Effector memory CD4-positive, alpha-beta T cell (primary cell): ENCODE measurements at regions not wholly inside any gene's neighbourhood (a gene's known extent, or its start where the extent isn't known, plus 50 kb on each side); places are given as distances from the start of the nearest gene placed in this dataset.

Experiments
- DNase-seq, 3 donors: peaks; one replicate each; pipeline ENCODE4 v3.0.0-alpha.2; 2020
- H3K27ac ChIP-seq: 2 replicates; pipeline ENCODE4 v1.7.0; 2013; ENCODE audit warnings: mild to moderate bottlenecking, low read length, moderate library complexity; ENCODE audit not compliant: insufficient read depth, poor library complexity, severe bottlenecking
- H3K27me3 ChIP-seq: replicated peaks from 2 replicates; pipeline ENCODE4 v1.7.0; 2013; ENCODE audit warnings: mild to moderate bottlenecking, low read length; ENCODE audit not compliant: insufficient read depth, control insufficient read depth, poor library complexity, severe bottlenecking
- H3K36me3 ChIP-seq: 2 replicates; pipeline ENCODE4 v1.7.0; 2013; ENCODE audit warnings: mild to moderate bottlenecking, low read length, moderate library complexity; ENCODE audit not compliant: control insufficient read depth, insufficient read depth
- H3K4me1 ChIP-seq: 2 replicates; pipeline ENCODE4 v1.7.0; 2013; ENCODE audit warnings: low read length, mild to moderate bottlenecking; ENCODE audit not compliant: control insufficient read depth, insufficient read depth, poor library complexity, severe bottlenecking
- H3K4me3 ChIP-seq: 2 replicates; pipeline ENCODE4 v1.7.0; 2013; ENCODE audit warnings: low read length, low read depth, mild to moderate bottlenecking; ENCODE audit not compliant: insufficient read depth, poor library complexity, severe bottlenecking
- H3K9me3 ChIP-seq: 2 replicates; pipeline ENCODE4 v1.7.0; 2013; ENCODE audit warnings: mild to moderate bottlenecking, low read length, moderate library complexity; ENCODE audit not compliant: control insufficient read depth

- Histone ChIP-seq H3K4me1 (no peaks in the 10 kb centered on the region), H3K27ac (no peak overlapping the region), H3K4me3 (no peak overlapping the region), H3K27me3 (no peaks in the 10 kb centered on the region), H3K36me3 (no peaks in the 10 kb centered on the region), H3K9me3 (no peaks in the 10 kb centered on the region)
- DNase-seq: no peak
These were observed 1172.1 kb upstream of the RAG2 start for GRCh38 chr11:37770145-37770544.

DNA sequence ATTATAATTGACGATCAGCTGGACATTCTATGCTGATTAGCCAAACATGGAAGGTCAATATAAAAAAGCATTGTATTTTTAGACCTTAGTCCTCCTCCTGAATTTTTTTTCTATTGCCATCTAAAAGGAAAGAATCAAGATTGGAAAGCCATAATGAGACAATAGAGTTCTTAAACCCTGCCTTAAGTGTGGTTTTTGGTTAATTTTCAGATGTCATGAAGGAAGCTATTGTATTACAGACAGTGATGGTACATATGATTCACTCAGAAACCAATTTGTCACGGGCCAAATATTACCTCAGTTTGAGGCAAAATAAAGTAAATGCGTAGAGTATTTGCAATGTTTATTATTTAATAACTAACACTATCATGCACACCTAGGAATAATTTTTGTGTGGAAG, 1164.0 kb upstream of the RAG2 start:
- no peaks in the 10 kb centered on the region for H3K9me3 ChIP-seq
- H3K4me3 ChIP-seq: no peak overlapping the region
- no peak overlapping the region for H3K27ac ChIP-seq
- H3K27me3 ChIP-seq: no peaks in the 10 kb centered on the region
- DNase-seq: no peak
- H3K36me3 ChIP-seq: no peaks in the 10 kb centered on the region
- H3K4me1 ChIP-seq: no peaks in the 10 kb centered on the region

- H3K27ac ChIP-seq: no peak overlapping the region
- H3K4me3 ChIP-seq: no peak overlapping the region
- H3K36me3 ChIP-seq: no peaks in the 10 kb centered on the region
- DNase-seq: no peak
- H3K4me1 ChIP-seq: no peaks in the 10 kb centered on the region
- H3K27me3 ChIP-seq: no peaks in the 10 kb centered on the region
- no peaks in the 10 kb centered on the region for H3K9me3 ChIP-seq
These were observed 1157.5 kb upstream of the RAG2 start for GRCh38 chr11:37755521-37755920.

- Histone ChIP-seq H3K36me3 (no peaks in the 10 kb centered on the region), H3K4me3 (no peak overlapping the region), H3K27ac (no peak overlapping the region), H3K9me3 (no peaks in the 10 kb centered on the region), H3K4me1 (no peaks in the 10 kb centered on the region), H3K27me3 (no peaks in the 10 kb centered on the region)
- no peak for DNase-seq
These were observed 1150.6 kb upstream of the RAG2 start for GRCh38 chr11:37748641-37749040.

GRCh38 chr11:37747121-37747520, 1149.1 kb upstream of the RAG2 start:
- H3K36me3 ChIP-seq: no peaks in the 10 kb centered on the region
- no peak for DNase-seq
- no peak overlapping the region for H3K4me3 ChIP-seq
- H3K4me1 ChIP-seq: no peaks in the 10 kb centered on the region
- no peak overlapping the region for H3K27ac ChIP-seq
- no peaks in the 10 kb centered on the region for H3K27me3 ChIP-seq
- H3K9me3 ChIP-seq: no peaks in the 10 kb centered on the region

DNA sequence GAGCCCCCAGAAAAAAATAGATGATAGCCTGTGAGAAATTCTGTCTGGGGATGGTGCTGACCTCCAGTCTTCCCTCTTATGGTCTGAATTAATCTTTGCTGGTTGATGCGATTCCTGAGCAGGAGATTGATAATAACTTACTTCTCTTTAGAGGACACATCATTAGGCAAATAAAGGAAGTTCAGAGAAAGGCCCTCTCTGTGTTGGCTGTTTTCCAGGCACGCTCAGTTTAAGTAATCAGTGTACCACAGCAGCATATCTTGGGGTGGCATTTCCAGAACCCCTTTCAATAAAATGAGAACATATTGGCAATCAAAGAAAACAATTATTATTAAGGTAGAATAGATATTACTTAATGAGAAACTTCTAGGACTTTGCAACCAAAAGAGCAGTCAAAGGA, 1129.3 kb upstream of the RAG2 start:
- no peaks in the 10 kb centered on the region for H3K36me3 ChIP-seq
- DNase-seq: no peak
- H3K4me1 ChIP-seq: no peaks in the 10 kb centered on the region
- H3K27me3 ChIP-seq: no peaks in the 10 kb centered on the region
- no peak overlapping the region for H3K27ac ChIP-seq
- no peak overlapping the region for H3K4me3 ChIP-seq
- H3K9me3 ChIP-seq: no peaks in the 10 kb centered on the region

- Histone ChIP-seq H3K27ac (no peak overlapping the region), H3K36me3 (no peaks in the 10 kb centered on the region), H3K4me3 (no peak overlapping the region), H3K27me3 (no peaks in the 10 kb centered on the region), H3K4me1 (no peaks in the 10 kb centered on the region), H3K9me3 (no peaks in the 10 kb centered on the region)
- DNase-seq: no peak
These were observed 1126.3 kb upstream of the RAG2 start for GRCh38 chr11:37724315-37724714.

- Histone ChIP-seq H3K27ac (no peak overlapping the region), H3K27me3 (no peaks in the 10 kb centered on the region), H3K4me1 (no peaks in the 10 kb centered on the region), H3K36me3 (no peaks in the 10 kb centered on the region), H3K4me3 (no peak overlapping the region), H3K9me3 (no peaks in the 10 kb centered on the region)
- DNase-seq: no peak
These were observed 1123.4 kb upstream of the RAG2 start for GRCh38 chr11:37721485-37721884.

GRCh38 chr11:37718431-37718999, 1120.5 kb upstream of the RAG2 start:
- H3K36me3 ChIP-seq: no peaks in the 10 kb centered on the region
- H3K4me3 ChIP-seq: no peak overlapping the region
- no peaks in the 10 kb centered on the region for H3K9me3 ChIP-seq
- no peaks in the 10 kb centered on the region for H3K27me3 ChIP-seq
- H3K27ac ChIP-seq: no peak overlapping the region
- DNase-seq: no peak
- H3K4me1 ChIP-seq: no peaks in the 10 kb centered on the region

DNA sequence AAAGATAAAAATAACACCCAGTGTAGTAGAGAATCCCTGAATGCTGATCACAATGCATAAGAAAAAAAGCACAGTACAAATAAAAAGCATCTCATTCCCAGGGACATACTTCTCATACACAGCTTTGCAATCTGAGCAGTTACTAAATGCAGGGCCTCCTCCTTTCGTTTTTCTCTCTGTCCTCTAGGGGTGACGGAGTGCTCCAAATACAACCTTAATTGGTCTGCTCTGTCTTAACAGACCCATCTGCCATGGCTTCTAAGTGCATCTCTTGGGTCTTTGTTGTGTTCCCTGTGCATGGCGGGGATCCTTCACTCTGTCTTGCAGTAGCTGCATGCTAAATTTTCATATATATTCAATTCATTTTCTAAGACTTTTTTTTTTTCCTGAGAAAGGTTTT, 1114.2 kb upstream of the RAG2 start:
- Histone ChIP-seq H3K27me3 (no peaks in the 10 kb centered on the region), H3K4me1 (no peaks in the 10 kb centered on the region), H3K27ac (no peak overlapping the region), H3K36me3 (no peaks in the 10 kb centered on the region), H3K4me3 (no peak overlapping the region), H3K9me3 (no peaks in the 10 kb centered on the region)
- no peak for DNase-seq

DNA sequence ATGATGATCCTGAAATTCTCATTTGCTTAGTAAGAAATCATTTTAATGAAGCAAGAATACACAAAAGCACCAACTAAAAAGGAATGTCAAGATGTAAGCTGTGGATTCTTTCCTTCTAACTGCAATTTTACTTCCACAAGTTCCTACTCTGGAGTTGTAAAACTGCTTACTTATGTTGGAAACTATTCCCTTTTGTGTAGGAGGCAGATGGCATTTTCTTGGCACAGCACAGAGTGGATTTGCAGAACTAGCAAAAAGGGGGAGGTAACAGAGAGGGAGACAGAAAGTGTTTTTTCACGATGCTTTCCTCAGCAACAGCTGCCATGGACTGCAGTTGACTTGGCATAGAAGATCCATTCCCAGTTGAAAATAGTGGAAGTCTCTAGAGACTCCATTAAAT, 1112.0 kb upstream of the RAG2 start:
- Histone ChIP-seq H3K36me3 (no peaks in the 10 kb centered on the region), H3K9me3 (no peaks in the 10 kb centered on the region), H3K27ac (no peak overlapping the region), H3K4me1 (no peaks in the 10 kb centered on the region), H3K4me3 (no peak overlapping the region), H3K27me3 (no peaks in the 10 kb centered on the region)
- no peak for DNase-seq
